Adrenal gland (tissue), 5 donors: ENCODE measurements at regions not wholly inside any gene's neighbourhood (a gene's known extent, or its start where the extent isn't known, plus 50 kb on each side); places are given as distances from the start of the nearest gene placed in this dataset.

Source experiments
- CTCF ChIP-seq, 6 experiments: fragments of 450-650 bp in 4 of 6; fragments of 200-600 bp in 2 of 6; sonication (generic) in 1 of 6; IDR thresholded peaks; 1 replicate in 5 of 6; 2 replicates in 1 of 6; pipeline versions ENCODE4 v1.5.1 to v1.8.0; 2016 to 2021; ENCODE audit warnings: antibody characterized with exemption in 6 of 6, mild to moderate bottlenecking in 2 of 6, moderate library complexity in 1 of 6
- POLR2A ChIP-seq, 2 donors: fragments of 450-650 bp; IDR thresholded peaks; one replicate each; pipeline ENCODE4 v1.6.1; 2017; ENCODE audit warnings: antibody characterized with exemption in 2 of 2, mild to moderate bottlenecking in 2 of 2, moderate library complexity in 1 of 2
- donor health status: DM: no; HTN: no; CAD: no.

GRCh38 chr9:38183994-38184568, 115.1 kb upstream of the SHB start:
- no peak for TF ChIP-seq CTCF (IDR thresholded peaks at IDR 0.05)
- no peak for TF ChIP-seq POLR2A (IDR thresholded peaks at IDR 0.05)
